C1 segment of cervical spinal cord (tissue), 14 donors: ENCODE measurements at regions not wholly inside any gene's neighbourhood (a gene's known extent, or its start where the extent isn't known, plus 50 kb on each side); places are given as distances from the start of the nearest gene placed in this dataset.
"Not testable (repeated sequence)": the region's sequence is repeated elsewhere in the genome, so short reads cannot be mapped to it uniquely, and the experiment has no call there.

Experiments
- DNase-seq, 14 donors: peaks; one replicate each; lab custom pipeline; 2025; lab: John Stamatoyannopoulos, UW

DNA sequence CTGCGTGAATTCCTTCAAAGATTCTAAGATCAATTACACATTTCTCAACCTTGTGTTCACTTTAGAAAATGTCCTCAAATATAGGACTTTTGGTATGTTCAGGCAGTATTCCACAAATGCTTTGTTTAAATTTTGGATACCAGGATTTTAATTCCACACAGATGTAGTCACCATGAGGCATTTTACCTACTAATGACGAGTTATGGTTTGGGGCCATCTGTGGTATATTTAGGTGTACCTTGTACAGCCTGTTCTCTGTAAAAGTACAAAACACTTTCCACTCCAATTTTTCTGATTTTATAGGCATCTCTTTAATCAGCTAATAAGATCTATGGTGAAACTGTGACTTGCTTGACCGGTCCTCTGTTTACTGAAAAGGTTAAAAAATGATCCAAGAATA is 275.7 kb upstream of the PRICKLE1 start:
- no peak for DNase-seq

DNA sequence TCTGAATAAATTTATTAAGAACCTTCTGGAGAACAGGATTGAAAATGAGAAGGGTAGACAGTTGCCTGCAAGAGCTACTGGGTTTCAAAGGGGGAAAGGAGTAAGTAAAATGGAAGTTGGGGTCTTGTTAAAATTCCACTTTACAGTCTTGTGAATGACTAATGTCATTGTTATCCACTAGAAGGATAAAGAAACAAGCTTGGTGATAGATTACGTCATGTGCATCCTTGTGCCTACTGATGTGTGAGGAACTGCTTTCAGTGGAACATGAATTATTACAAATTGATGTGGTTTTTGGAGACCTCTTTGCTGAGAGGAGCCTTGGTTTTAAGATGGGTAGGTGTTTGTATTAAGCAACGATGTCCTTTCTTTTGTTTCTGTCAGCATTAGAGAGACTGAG is 272.5 kb upstream of the PRICKLE1 start:
- no peak for DNase-seq

DNA sequence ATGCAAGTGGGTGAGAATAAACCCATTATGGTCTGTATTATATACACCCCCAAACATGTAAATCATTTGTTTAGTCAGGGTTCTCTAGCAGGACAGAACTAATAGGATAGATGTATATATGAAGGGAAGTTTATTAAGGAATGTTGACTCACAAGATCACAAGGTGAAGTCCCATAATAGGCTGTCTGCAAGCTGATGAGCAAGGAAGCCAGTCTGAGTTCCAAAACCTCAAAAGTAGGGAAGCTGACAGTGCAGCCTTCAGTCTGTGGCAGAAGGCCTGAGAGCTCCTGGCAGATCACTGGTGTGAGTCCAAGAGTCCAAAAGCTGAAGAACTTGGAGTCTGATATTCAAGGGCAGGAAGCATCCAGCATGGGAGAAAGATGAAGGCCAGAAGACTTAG is 270.8 kb upstream of the PRICKLE1 start:
- not testable (repeated sequence) for DNase-seq

DNA sequence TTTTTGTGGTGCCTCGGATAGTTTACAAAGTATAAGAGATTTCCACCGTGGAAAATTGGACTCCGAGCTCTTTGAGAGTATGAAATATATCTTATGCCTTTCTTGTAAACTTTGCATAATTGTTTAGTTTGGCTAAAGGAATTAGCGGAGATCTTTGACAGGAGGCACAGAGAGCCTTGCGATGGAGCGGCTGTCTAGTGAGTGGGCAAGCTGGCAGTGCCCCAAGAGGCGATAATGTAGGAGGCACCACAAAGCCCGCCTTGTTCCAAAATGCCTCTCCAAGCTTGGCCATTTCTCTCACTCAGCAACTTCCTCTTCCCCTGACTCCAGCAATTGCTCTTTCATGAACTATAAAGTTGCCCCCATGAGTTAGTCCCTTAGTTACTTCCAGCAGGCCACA is 270.1 kb upstream of the PRICKLE1 start:
- peak in 1 of 14 donors; percentile 2 for DNase-seq

DNA sequence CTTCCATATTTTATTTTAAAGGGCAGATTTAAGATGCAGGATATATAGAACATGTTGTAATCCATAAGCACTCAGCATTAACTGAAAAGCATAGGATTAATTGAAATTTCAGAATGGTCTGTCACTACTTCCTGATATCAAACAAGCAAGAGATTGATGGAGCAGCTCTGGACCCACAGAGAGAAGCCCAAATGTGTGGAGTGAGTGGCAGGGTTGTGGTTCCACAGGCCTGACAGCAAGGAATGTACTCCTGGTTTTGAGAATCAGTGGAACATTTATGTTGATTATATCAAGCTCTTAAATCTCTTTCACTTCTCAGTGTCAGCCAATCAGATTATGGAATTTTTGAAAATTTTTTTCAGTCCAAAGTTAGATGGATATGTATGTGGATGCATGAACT is 267.6 kb upstream of the PRICKLE1 start:
- DNase-seq, result no peak

DNA sequence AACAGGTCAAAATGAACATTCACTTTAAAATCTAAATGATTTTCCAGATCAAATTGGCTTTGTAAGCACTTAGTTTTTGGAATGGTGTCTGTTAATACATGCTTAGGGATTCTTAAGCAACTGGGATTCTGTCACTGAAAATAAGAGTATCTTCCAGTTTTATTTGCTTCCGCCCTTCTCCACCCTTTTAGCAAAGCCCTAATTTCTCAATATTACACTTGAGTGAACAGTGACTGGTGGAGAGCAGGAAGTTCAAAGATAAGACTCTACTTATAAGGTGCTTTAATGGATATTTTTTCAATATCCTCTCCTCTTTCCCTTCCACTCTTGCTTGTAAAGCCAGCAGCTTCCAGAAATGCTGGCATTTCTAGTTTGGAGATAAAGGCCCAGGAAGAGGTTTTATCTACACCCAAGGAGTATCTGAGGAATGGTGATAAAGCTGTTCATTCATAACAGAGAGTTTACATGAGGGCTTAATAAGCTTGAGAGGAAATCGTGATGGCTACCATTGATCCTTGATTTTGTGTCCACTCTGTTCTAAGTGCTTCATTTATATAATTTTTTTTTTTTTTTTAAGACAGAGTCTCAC is 265.9 kb upstream of the PRICKLE1 start:
- DNase-seq, result no peak

DNA sequence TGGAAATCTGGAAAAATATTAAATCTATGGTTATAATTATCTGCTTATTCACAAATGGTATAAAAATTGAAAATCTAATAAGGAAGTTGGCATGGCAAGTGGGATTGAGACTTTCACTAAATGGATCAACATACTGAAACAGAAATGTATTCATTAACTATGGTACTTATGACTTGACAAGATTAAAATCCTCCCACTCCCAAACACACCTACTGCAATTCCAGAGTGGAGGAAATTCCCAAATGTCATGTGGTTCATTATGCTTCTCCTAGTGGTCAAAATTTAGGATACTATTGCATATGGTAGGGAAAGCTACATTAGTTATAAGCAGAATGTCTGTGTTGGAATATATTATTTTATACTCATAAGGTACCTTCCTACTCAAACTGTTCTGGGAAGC is 265.3 kb upstream of the PRICKLE1 start:
- no peak for DNase-seq

DNA sequence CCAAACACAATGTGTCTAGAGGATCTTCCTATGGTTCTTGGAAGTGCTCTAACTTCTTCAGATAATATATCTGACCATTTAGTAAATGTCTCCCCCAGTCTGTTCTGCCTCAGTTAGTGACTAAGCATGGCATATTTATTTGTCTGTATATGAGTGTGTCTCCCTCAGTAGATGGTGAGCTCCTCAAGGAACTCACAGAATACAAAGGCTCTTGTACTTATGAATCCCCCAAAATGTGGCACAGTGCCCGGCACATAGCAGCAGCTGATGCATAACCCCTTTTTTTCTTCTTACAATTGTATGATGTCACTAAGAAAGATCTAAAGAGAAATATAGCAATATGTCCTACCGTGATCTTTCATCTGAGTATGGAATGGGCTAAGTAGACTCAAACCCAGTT is 264.7 kb upstream of the PRICKLE1 start:
- DNase-seq, result no peak

DNA sequence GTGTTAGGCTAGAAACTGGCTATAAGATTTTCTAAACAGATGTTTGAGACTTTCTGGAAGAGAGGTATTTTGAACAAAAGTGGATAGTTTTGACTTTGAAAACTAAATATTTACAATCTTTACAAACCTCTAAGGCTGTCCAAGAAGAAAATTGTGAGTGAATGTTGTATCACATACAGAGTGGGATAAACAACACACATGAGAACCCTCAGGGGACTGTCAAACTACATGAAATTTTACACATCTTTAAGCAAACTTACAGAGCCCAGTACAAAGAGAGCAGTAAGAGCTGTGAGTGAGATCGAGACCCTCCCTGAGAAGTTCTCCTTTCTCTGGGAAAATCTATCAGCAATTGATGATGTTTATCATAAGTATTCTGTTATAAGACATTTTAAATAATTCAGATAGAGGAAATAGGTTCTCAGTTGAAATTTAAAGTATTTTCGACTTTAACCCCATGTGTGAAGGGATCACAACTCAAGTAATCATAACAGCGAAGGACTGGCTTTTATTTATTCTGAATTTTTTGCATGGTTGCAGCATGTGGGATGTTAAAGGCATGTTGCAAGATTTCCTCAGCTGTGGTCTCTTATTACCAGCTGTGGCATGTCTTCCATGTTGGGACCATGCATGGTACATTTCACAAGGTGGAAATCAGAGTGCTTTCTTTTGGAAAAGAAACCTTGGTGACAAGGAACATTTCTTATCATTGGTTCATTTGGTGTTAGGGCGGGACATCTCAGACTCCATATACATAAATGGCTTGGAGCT is 264.0 kb upstream of the PRICKLE1 start:
- no peak for DNase-seq

DNA sequence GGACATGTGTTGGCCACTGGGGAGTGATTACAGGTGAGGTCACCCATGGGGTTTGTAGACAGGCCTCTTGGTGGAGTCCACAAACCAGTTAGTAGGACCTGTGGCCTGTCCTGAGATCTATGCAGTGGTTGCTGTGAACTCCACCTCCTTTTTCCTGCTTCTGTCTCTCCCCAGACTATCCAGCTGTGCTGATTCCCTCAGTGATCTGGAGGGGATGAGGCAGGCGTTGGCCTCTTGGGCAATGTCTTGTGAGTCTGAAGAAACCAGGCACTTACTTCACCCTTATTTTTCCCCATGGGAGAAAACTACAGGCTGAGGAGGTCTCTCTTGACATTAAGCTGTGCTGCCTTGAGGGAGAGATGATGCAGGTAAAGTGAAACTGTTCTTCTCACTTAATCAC is 257.2 kb upstream of the PRICKLE1 start:
- DNase-seq, result no peak

DNA sequence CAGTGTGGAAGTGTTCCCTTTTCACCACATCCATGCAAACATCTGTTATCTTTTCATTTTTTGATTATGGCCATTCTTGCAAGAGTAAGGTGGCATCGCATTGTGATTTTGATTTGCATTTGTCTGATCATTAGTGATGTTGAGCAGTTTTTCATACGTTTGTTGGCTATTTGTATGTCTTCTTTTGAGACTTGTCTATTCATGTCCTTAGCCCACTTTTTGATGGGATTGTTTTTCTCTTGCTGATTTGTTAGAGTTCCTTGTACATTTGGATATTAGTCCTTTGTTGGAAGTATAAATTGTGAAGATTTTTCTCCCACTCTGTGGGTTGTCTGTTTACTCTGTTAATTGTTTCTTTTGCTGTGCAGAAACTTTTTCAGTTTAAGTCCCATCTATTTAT is 244.5 kb upstream of the PRICKLE1 start:
- DNase-seq, result no peak

DNA sequence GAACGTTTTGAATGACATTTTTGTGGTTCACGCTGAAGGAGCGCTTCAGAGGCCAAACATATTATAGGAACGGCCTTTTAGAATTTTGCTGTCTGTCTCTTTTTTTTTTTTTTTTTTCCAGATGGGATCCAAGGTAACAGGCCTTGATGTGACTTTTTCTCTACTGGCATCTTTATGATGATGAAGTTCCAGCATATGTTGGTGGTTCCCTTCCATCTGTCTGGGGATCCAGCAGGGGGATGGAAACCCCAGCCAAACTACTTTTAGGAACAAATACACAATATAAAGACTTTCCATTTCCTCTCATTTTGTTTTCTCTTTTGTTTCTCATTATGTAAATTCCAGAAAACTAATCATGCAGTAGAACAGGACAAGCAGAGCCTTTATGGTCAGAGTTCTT is 239.3 kb upstream of the PRICKLE1 start:
- no peak for DNase-seq

DNA sequence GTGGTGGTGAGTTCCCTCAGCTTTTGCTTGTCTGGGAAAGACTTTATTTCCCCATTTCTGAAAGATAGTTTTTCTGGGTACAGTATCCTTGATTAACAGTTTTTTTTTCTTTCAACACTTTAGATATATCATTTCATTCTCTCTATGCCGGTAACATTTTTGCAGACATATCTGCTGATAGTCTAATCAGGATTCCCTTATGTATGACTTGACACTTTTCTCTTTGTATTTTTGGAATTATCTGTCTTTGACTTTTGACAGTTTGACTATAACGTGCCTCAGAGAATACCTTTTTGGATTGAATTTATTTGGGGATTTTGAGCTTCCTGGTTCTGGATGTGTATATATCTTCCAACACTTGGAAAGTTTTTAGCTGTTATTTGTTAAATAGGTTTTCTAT is 234.8 kb upstream of the PRICKLE1 start:
- DNase-seq, result no peak

DNA sequence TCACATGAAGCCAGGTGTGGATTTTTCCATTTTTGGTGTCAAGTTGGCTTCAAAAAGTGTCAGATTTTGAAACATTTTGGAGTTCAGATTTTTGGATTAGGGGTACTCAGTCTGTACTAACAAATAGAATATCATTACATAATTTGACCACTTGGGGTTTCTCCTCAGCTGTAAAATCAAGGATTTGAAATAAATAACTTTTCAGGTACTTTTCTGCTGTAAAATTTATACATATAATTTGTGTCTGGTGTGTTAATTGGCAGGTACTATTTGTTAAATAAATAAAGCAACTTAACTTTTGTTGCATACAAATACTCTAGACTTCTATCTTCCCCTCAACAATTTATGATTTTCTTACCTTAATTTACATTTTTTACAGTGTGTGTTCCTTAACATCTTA is 234.1 kb upstream of the PRICKLE1 start:
- DNase-seq, result no peak

DNA sequence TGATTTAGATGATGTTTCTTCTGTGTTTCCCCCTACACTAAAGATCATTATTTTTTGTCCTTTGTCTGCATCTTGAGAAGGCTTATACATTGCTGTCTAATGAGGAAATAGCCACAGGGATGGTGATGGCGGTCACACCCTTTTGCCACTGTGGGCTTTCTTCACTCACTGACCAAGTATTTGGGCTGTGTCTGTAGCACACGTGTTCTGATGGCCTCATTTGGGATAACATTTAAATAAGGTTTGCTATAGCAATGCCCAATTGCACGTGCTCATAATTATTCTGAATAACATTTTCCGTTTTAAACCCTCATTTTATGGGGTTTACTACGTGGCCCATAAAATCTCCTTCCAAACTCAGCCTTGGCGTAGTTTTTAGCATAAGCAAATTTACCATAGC is 230.3 kb upstream of the PRICKLE1 start:
- DNase-seq, result no peak

DNA sequence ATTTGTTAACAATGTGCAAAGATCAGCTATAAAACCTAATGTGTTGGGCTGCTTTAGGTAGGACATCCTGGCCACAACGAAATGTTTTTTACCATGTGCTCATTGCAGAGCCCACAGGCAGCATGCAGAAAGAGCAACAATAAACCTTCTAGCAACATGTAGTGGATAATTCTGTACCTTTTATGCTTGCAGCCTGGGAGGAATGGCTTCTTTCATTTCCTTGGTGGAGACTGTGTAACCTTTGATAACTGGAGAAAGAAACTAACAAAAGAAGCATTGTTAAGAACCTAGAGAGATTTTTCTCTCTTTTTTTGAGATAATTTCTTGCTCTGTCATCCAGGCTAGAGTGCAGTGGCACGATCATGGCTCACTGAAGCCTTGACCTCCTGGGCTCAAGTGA is 225.5 kb upstream of the PRICKLE1 start:
- DNase-seq, result no peak

DNA sequence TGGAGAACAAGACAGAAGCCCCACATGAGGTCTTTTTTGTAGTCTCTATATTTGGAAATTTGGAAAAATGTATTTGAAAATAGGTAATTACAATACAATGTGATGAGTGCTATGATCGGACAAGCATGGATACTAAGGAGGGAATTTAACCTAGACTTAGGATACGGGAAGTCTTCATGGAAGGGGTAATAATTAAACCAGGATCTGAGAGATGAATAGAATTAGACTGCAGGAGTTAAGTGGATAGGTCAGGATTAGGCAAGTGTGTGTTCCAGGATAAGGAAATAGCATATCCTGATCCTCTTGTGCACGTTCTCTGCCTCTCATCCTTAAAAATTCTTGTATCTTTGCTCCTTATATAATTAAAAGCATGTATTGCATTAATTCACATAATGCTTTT is 223.3 kb upstream of the PRICKLE1 start:
- DNase-seq, result no peak

DNA sequence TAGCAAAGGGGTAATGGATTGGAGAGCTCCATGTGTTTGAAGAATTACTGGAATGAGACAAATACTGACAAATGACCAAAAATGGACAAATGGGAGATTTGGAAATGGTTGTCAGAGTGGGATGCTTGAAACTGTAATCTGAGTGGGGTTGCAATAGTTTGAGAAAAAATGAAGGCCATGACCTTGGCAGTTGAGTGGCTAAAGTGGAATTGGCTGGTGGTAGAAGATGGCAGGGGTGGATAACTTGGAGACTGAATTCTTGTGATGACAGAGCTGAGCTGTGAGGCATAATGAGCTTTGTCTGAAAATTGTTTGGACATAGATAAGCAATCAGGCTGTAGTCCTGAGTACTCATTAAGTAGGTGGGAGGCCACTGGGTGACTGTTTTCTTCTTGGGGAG is 222.5 kb upstream of the PRICKLE1 start:
- no peak for DNase-seq

DNA sequence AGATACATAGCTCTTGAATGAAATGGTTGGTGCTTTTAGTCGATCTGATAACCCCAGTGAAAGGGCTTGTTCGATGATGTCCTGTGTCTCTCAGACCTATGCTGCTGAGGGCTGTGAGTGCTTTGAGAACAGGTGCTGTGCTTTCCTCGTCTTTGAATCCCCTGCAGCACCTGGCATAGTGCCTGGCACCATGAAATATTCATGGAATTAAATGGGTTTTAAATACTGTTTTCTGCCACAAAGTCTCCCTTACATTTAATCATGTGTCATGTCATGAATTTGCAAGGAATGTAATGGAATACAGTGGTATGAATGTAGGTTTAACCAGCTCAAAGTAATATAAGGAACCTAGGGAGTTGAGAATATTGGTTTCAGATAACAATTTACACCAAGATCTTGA is 220.5 kb upstream of the PRICKLE1 start:
- no peak for DNase-seq

DNA sequence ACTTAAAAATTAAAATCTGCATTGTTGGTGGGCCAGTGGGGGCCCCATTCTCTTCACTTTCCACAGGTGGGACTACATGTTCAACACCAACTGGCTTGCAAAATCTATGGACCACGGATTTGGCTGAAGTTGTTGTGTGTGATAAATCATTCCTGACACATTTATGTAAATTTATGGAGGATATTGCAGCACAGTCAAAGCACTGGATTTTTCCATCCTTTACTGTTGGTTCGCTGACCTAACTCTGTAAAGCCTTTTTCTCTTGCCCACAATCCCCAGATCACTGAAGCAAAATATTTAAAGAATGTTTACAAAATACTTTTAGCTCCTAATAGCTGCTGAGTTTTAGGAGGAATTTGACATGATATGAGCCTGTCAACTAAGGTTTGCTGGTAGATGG is 219.7 kb upstream of the PRICKLE1 start:
- DNase-seq, result no peak

DNA sequence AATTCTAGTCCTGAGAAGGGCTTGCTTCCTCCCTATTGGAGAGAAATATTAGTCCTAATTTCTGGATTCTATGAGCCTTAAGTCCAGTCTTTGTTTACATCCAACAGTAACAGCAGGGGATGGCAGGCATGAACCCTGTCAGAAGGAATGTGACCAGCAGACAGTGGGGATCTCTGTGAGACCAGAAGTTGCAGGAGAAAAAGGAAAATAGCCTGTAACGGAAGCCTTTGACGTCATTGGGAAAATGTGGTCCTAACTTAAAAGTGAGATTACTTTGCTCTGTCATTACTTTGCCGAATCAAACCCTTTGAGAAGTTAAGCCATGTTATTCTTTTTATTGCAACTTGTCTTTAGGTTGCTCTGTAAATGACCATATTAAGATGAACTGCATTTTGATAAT is 218.2 kb upstream of the PRICKLE1 start:
- no peak for DNase-seq

DNA sequence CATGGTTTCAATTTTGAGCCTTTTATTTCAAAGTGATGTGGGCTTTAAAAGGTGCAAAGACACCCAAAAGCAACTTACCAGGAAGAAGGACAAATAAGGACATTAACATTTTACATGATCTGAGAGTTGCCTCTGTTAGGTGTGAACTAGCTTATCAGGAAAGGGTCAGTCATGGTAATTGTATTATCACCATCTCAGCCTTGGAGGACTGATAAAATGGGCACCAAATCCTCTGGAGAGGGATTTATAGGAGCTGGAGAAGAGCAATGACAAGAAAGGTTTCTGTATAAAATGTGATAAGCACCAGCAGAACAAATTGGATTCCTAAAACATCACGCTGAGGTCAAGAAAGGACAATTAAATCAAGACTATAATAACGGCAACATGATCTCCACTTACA is 217.7 kb upstream of the PRICKLE1 start:
- DNase-seq, result no peak

DNA sequence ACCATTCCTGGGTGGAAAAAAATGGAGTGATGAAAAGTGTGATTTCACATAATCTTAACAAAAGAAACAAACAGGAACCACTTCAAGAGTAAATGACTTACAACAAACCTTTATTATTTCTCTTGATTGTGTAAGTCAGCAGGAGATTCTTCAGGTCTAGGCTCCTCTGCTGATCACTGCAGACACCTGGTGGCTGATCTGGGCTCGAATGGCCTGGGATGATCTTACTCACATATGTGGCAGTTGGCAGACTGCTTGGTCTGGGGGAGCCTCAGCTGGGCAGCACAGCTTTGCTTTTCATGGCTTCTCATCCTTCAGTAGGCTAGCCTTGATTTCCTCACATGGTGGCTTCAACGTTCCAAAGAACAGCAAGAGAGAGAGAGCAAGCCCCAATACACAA is 215.4 kb upstream of the PRICKLE1 start:
- DNase-seq, result no peak

DNA sequence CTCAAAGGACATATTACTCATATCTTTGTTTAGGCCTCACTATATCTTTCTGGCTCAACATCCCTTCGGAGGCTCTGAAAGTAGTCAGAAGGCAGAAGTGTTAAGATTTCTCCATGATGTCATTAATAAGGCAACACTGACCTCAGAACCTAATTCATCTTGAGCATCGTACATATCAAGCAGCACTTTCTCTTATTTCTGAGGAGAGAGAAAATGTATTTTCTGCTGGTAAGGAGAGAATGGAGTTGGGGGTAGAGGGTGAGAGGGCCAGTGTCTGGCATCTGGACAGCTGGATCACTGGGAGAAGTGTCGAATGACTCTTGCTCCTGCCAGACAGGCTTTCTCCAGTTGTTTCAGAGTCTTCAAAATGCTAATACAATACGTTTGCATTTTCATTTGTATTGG is 213.2 kb upstream of the PRICKLE1 start:
- DNase-seq, result no peak
